HEK293 (cell line): ENCODE measurements at regions not wholly inside any gene's neighbourhood (a gene's known extent, or its start where the extent isn't known, plus 50 kb on each side); places are given as distances from the start of the nearest gene placed in this dataset.

Source experiments
- KLF16 ChIP-seq: fragments of 450-650 bp; formaldehyde crosslinking; IDR thresholded peaks from 2 replicates; pipeline ENCODE4 v1.5.1; 2017; ENCODE audit warnings: missing biosample characterization, missing genetic modification characterization
- MZF1 ChIP-seq: fragments of 450-650 bp; formaldehyde crosslinking; IDR thresholded peaks from 2 replicates; pipeline ENCODE4 v1.5.1; 2017; ENCODE audit warnings: missing biosample characterization, missing genetic modification characterization, borderline replicate concordance
- SP2 ChIP-seq: fragments of 450-650 bp; formaldehyde crosslinking; IDR thresholded peaks from 2 replicates; pipeline ENCODE4 v1.5.1; 2016; ENCODE audit warnings: missing biosample characterization, missing genetic modification characterization
- ZFP37 ChIP-seq: fragments of 450-650 bp; formaldehyde crosslinking; IDR thresholded peaks from 2 replicates; pipeline ENCODE4 v1.5.1; 2016; ENCODE audit warnings: missing biosample characterization, missing genetic modification characterization
- ZNF175 ChIP-seq: fragments of 450-650 bp; formaldehyde crosslinking; IDR thresholded peaks from 2 replicates; pipeline ENCODE4 v1.5.1; 2016; ENCODE audit warnings: missing biosample characterization, missing genetic modification characterization
- ZNF2 ChIP-seq: fragments of 450-650 bp; formaldehyde crosslinking; IDR thresholded peaks from 2 replicates; pipeline ENCODE4 v1.5.1; 2016; ENCODE audit warnings: missing biosample characterization, missing genetic modification characterization
- ZNF341 ChIP-seq: fragments of 450-650 bp; formaldehyde crosslinking; IDR thresholded peaks from 2 replicates; pipeline ENCODE4; 2016; ENCODE audit warnings: low read depth, missing biosample characterization, missing genetic modification characterization
- ZNF747 ChIP-seq: fragments of 450-650 bp; formaldehyde crosslinking; IDR thresholded peaks from 2 replicates; pipeline ENCODE4 v1.5.1; 2016; ENCODE audit warnings: missing biosample characterization, missing genetic modification characterization
- ZNF768 ChIP-seq: fragments of 450-650 bp; formaldehyde crosslinking; IDR thresholded peaks from 2 replicates; pipeline ENCODE4 v1.5.1; 2018; ENCODE audit warnings: missing biosample characterization, mild to moderate bottlenecking, missing genetic modification characterization
- ZNF830 ChIP-seq: fragments of 450-650 bp; IDR thresholded peaks from 2 replicates; pipeline ENCODE4 v1.5.0; 2018; ENCODE audit warnings: missing biosample characterization, missing genetic modification characterization, low read depth, mild to moderate bottlenecking, moderate library complexity
- TF ChIP-seq, protein P1 (sequence below): fragments of 450-650 bp; formaldehyde crosslinking; IDR thresholded peaks from 2 replicates; pipeline ENCODE4 v1.5.1; 2016; ENCODE audit warnings: missing biosample characterization, missing genetic modification characterization

GRCh38 chr6:141123497-141123896 is 1009.2 kb upstream of the GJE1 start:
- no peak for TF ChIP-seq ZNF768
- TF ChIP-seq SP2 = no peak
- no peak for TF ChIP-seq ZFP37 (tag by site-specific recombination)
- no peak for TF ChIP-seq ZNF2
- TF ChIP-seq ZNF175 = no peak
- TF ChIP-seq, protein P1, sequence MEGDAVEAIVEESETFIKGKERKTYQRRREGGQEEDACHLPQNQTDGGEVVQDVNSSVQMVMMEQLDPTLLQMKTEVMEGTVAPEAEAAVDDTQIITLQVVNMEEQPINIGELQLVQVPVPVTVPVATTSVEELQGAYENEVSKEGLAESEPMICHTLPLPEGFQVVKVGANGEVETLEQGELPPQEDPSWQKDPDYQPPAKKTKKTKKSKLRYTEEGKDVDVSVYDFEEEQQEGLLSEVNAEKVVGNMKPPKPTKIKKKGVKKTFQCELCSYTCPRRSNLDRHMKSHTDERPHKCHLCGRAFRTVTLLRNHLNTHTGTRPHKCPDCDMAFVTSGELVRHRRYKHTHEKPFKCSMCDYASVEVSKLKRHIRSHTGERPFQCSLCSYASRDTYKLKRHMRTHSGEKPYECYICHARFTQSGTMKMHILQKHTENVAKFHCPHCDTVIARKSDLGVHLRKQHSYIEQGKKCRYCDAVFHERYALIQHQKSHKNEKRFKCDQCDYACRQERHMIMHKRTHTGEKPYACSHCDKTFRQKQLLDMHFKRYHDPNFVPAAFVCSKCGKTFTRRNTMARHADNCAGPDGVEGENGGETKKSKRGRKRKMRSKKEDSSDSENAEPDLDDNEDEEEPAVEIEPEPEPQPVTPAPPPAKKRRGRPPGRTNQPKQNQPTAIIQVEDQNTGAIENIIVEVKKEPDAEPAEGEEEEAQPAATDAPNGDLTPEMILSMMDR (tag by site-specific recombination) = no peak
- no peak for TF ChIP-seq ZNF747
- TF ChIP-seq ZNF341 (tag by site-specific recombination) = no peak
- no peak for TF ChIP-seq ZNF830
- TF ChIP-seq KLF16 = no peak
- TF ChIP-seq MZF1 (tag by site-specific recombination) = no peak
